AG09319 (cell line): ENCODE measurements at regions not wholly inside any gene's neighbourhood (a gene's known extent, or its start where the extent isn't known, plus 50 kb on each side); places are given as distances from the start of the nearest gene placed in this dataset.

Source experiments
- DNase-seq: peaks from one replicate; pipeline ENCODE4 v3.0.0-alpha.2; 2010; ENCODE audit warnings: low read depth; ENCODE audit errors: extremely low read depth
- CTCF ChIP-seq: IDR thresholded peaks from 2 replicates; pipeline ENCODE4 v1.5.1; 2011; ENCODE audit warnings: low read depth, mild to moderate bottlenecking, inconsistent platforms, low read length, moderate library complexity

GRCh38 chr14:98278800-98279199, 993.2 kb downstream of the BCL11B start:
- no peak for TF ChIP-seq CTCF
- no peak for DNase-seq

GRCh38 chr14:98280436-98280835, 991.6 kb downstream of the BCL11B start:
- DNase-seq, result no peak
- TF ChIP-seq CTCF, result no peak

- TF ChIP-seq CTCF, result no peak
- no peak for DNase-seq
Measured at GRCh38 chr14:98288825-98289224, 983.2 kb downstream of the BCL11B start.

- no peak for TF ChIP-seq CTCF
- DNase-seq, result no peak
Measured at GRCh38 chr14:98290596-98290995, 981.4 kb downstream of the BCL11B start.

GRCh38 chr14:98292191-98292590, 979.8 kb downstream of the BCL11B start:
- no peak for TF ChIP-seq CTCF
- DNase-seq, result no peak

GRCh38 chr14:98293576-98293975, 978.4 kb downstream of the BCL11B start:
- no peak for TF ChIP-seq CTCF
- no peak for DNase-seq

GRCh38 chr14:98296895-98297294, 975.1 kb downstream of the BCL11B start:
- no peak for DNase-seq
- TF ChIP-seq CTCF, result no peak
